Dedifferentiated amniotic fluid mesenchymal stem cell (primary cell): ENCODE measurements at regions not wholly inside any gene's neighbourhood (a gene's known extent, or its start where the extent isn't known, plus 50 kb on each side); places are given as distances from the start of the nearest gene placed in this dataset.

ENCODE experiments used
- DNase-seq: peaks from one replicate; pipeline ENCODE4 v3.0.0-alpha.2; 2016; ENCODE audit errors: extremely low spot score

DNA sequence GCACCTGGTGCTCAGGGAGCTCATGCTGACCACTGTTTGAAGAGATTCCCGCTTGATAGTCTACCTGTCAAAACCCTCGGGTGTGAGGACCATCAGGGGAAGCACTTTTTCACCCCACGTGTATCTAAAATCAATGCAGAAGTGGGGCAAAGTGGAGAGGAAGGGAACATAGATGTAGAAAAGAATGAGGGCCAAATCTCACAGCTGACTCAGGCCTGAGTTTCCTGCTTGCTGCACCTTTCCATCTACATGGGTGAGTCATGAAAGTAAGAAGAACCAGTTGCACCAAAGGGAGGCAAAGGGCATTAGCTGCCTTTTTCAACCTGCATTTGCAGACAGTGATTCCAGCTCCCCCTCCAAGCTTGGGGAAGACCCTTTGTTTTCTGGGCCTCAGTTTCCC lies 100.2 kb upstream of the MYCN start:
- no peak for DNase-seq

DNA sequence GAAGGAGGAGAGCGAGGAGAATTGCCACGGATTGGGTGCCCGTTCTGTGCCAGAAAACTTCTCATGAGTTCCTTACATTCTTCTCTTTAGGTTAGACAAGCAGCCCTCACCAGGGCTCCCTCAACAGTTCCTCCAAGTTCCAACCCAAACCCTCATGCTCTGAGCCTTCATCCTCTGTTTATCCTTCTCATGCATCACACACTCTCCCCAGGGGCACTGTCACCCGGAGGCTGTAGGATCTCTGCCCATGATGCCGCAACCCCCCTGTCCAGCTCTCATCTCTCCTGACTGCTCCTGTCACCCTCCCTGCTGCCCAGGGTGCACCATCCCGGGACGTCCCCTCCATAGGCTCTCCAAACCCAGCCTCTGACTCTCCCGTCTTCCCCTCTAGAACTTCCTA lies 99.4 kb upstream of the MYCN start:
- DNase-seq = no peak

- no peak for DNase-seq
Observed at GRCh38 chr2:15841776-15842560, 98.4 kb upstream of the MYCN start.

DNA sequence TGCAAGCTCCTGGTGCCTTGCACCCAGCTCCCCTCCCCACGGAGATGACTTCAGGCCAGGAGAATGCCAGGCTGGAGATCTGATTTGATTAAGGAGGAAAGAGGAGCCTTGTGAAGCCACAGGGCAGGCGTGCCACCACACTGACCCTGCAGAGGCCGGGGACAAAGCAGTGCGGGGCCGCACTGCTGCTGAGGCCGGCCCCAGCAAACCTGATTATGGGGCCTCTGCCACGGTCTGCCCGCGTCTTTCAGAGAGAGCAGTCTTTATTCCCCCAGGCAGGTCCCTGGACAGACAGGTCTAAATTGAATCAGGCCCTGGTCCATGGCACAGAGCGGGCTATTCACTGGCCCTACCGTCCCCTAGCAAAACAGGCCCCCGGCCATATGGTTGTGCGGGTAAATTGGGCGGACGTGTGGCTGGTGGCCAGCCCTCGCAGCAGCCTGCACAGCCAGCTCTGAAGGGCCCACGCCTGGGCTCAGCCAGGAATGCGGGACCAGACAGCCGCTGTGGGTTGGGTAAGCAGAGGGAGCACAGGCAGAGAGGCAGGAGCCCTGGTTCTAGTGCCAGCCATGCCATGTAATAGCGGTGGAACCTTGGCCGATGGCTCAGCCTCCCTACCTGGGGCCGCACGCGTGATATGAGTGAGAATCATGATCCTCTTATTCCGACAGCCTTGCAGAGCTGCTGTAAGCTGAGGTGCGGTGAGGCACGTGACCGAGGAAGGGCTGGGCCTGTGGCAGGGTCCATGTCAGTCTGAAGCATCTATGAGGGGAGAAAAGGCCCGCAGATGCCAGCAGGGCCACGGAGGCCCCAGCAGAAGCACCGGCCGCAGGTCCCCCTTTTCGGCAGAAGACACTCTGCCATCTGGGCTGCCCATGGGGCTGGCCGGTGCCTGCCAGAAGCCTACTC lies 97.3 kb upstream of the MYCN start:
- DNase-seq = no peak

- no peak for DNase-seq
Observed at GRCh38 chr2:15844211-15844801, 96.0 kb upstream of the MYCN start.

DNA sequence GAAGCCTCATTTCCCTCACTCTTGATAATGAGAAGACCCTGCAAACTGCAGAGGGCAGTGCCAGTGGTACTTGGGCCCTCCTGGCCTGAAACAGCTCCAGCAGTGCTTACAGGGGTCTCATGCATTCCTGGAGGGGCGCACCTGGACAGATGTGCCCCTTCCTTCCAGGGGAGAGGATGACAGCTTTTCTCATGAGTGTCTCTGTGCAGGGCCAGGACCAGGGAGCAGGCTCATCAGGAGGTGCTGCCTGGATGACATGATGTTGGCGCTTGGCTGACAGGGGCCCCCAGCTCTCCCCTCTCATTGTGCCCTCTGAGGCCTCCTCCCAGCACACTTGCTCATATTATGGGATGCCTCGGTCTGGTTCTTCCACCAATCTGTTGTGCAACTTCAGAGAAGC lies 95.1 kb upstream of the MYCN start:
- DNase-seq = no peak

- DNase-seq = no peak
Observed at GRCh38 chr2:15845737-15846405, 94.5 kb upstream of the MYCN start.

GRCh38 chr2:15846626-15847025 lies 93.7 kb upstream of the MYCN start:
- no peak for DNase-seq

- no peak for DNase-seq
Observed at GRCh38 chr2:15850534-15850933, 89.8 kb upstream of the MYCN start.

GRCh38 chr2:15851076-15851693 lies 89.2 kb upstream of the MYCN start:
- DNase-seq = no peak

- no peak for DNase-seq
Observed at GRCh38 chr2:15852811-15853210, 87.5 kb upstream of the MYCN start.

DNA sequence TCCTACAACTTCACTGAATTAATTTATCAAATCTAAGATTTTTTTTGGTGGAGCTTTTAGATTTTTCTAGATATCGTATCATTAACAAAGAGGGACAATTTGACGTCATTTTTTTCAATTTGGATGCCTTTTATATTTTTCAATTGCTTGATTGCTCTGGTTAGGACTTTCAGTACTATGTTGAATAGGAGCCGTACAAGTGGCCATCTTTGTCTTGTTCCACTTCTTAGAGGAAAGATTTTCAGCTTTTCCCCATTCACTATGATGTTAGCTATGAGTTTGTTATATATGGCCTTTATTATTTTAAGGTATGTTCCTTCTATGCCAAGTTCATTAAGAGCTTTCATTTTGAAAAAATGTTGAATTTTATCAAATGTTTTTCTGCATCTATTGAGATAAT lies 86.4 kb upstream of the MYCN start:
- DNase-seq = no peak

- DNase-seq = no peak
Observed at GRCh38 chr2:15855766-15856260, 84.5 kb upstream of the MYCN start.

DNA sequence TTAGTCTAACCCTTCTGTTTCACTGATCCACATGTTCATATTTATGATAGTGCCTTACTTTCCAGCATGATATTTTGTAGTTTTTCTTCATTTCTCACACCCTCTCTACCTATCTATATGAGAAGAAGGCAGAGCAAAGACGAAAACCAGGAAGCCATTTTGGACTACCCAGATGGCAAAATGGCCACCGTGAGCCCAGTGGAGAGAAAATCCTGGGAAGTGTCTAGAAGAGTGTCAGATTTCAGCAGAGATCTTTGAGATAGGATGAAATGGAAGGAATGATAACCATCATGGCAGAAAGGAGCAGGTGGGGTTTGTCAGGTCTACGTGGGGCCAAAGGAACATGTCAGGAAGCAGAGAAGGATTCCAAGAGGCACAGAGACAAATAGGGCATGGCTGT lies 84.0 kb upstream of the MYCN start:
- no peak for DNase-seq

DNA sequence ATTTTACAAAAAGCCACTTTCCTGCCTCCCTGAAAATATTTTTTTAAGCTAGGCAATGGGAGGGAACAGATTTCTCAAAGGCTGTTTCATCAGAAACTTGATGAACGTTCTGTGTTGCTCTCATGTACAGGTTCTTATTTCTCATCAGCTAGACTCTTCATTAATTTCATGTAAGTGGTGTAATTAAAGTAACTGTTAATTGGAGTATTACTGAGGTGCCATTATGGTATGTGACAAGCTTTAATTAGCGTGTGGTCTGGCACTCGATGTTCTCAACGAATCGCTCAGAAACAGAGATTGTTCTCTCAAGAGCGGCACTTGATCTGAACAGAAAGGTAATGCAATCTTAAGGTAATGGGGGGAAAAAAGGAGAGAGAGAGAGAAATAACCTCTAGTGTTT lies 81.9 kb upstream of the MYCN start:
- no peak for DNase-seq

DNA sequence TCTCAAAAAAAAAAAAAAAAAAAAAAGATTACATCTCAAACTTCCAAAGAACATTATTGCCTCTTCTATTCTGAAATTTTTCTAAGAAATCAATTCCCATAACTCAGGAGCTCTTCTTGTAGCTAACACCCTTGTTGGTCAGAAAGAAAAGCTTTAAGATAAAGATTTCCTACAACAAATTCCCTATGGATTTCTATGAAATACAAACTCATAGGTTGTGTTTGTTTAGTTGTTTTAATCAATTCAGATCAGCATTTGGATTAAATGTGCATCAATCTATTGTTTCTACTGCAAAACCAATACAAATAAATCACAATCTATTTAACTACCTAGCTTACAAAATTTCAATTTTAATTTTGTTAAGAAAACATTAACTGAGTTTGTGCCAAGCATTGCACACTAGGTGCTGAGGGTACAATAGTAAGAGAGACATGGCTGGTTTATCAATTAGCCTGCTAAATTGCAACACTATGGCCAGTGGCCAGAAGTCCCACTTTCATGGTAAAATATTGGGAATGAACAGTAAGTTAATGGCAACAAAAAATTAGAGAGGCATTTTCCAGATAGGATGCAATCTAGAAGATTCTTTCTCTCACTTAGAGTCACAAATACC lies 80.2 kb upstream of the MYCN start:
- no peak for DNase-seq

- DNase-seq = no peak
Observed at GRCh38 chr2:15860760-15861159, 79.6 kb upstream of the MYCN start.

DNA sequence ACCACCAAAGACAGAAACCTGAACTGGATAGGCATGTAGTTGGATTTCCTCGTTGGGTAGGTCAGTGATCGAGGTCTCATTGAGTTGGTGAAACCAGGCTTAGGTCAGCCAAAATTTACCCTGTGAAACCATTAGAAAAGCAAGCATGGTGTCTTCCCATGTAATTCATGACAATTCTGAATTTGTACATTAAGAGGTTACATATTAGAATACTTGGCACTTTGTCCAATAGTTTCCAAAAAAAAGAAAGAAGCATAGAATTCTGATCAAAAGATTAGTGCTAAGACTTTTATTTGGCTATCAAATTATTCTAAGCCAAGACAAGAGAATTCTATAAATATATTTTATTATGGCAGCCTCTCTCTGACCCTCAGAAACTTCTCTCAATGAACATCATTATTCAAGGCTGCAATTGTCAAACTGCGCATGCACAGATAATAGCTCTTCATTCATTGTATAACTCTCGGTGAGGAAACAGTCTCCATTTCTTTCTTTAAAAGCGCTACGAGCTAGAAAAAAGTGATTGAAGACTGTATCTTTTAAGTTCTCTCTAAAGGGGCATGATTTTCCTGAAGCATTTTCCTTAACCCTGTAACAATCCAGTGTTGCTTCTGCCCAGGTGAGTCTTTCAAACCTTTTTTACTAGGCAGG lies 79.1 kb upstream of the MYCN start:
- no peak for DNase-seq

- DNase-seq = no peak
Observed at GRCh38 chr2:15861898-15862297, 78.5 kb upstream of the MYCN start.

GRCh38 chr2:15863089-15863488 lies 77.3 kb upstream of the MYCN start:
- DNase-seq = no peak
